Gastrocnemius medialis (tissue), 4 donors: ENCODE measurements at regions not wholly inside any gene's neighbourhood (a gene's known extent, or its start where the extent isn't known, plus 50 kb on each side); places are given as distances from the start of the nearest gene placed in this dataset.

Experiments
- ATAC-seq, 2 donors: fragments of 150-250 bp; one replicate each; pipeline ENCODE4 v1.9.1; 2016
- DNase-seq, 2 donors: peaks; one replicate each; pipeline ENCODE4 v3.0.0-alpha.2; 2019
- H3K27ac ChIP-seq, 4 donors: fragments of 200-600 bp; sonication (generic); 1 replicate in 1 of 4; 2 replicates in 3 of 4; pipeline ENCODE4 v1.5.1; 2016 to 2018; ENCODE audit warnings: mild to moderate bottlenecking in 2 of 4, moderate library complexity in 1 of 4
- H3K27me3 ChIP-seq, 3 donors: fragments of 200-600 bp; sonication (generic) in 2 of 3; 1 replicate in 1 of 3; 2 replicates in 2 of 3; pipeline versions ENCODE4 v1.5.1 to v1.6.0; 2016 to 2019; ENCODE audit warnings: mild to moderate bottlenecking in 1 of 3, moderate library complexity in 1 of 3
- H3K36me3 ChIP-seq, 2 donors: fragments of 200-600 bp; sonication (generic) in 1 of 2; one replicate each; pipeline ENCODE4 v1.5.1; 2017 to 2018
- H3K4me1 ChIP-seq, 2 donors: fragments of 200-600 bp; sonication (generic) in 1 of 2; one replicate each; pipeline ENCODE4 v1.5.1; 2016 to 2017; ENCODE audit warnings: mild to moderate bottlenecking in 2 of 2
- H3K4me3 ChIP-seq, 4 donors: fragments of 200-600 bp; sonication (generic) in 3 of 4; 1 replicate in 1 of 4; 2 replicates in 3 of 4; pipeline ENCODE4 v1.5.1; 2016 to 2019; ENCODE audit warnings: mild to moderate bottlenecking in 2 of 4
- H3K9me3 ChIP-seq, 3 donors: fragments of 200-600 bp; sonication (generic) in 2 of 3; 1 replicate in 1 of 3; 2 replicates in 2 of 3; pipeline ENCODE4 v1.5.1; 2016 to 2019
- CTCF ChIP-seq, 5 experiments: fragments of 450-650 bp in 3 of 5; fragments of 200-600 bp in 2 of 5; sonication (generic) in 2 of 5; IDR thresholded peaks in 4 of 5; conservative IDR thresholded peaks in 1 of 5; 1 replicate in 4 of 5; 2 replicates in 1 of 5; pipeline ENCODE4 v1.5.1; 2016 to 2019; ENCODE audit warnings: antibody characterized with exemption in 5 of 5, mild to moderate bottlenecking in 3 of 5, moderate library complexity in 3 of 5
- POLR2A ChIP-seq, 2 donors: fragments of 450-650 bp; IDR thresholded peaks; one replicate each; pipeline ENCODE4 v1.6.1; 2017; ENCODE audit warnings: antibody characterized with exemption in 2 of 2, mild to moderate bottlenecking in 2 of 2, moderate library complexity in 2 of 2
- in situ Hi-C, 4 donors: fragments of 200-750 bp; cut with MboI; loops; one replicate each; pipeline versions ENCODE4 v1.15.0 to v1.8.0; 2017; ENCODE audit warnings: low sequenced_read_pairs in 4 of 4
- intact Hi-C: fragments of 100-400 bp; cut with DNase I; formaldehyde crosslinking; loops from one replicate; pipeline ENCODE4 v1.15.1; 2023; ENCODE audit warnings: low total_unique reads

- DNase-seq (no peak), ATAC-seq (no peak)
- in situ Hi-C loops, result no loop called here
- H3K4me3 ChIP-seq, result no peak overlapping the region
- H3K36me3 ChIP-seq, result no peaks in the 10 kb centered on the region
- no peak for TF ChIP-seq POLR2A (IDR thresholded peaks at IDR 0.05)
- TF ChIP-seq CTCF (IDR thresholded peaks at IDR 0.05 in 4 of 5, conservative IDR thresholded peaks at IDR 0.05 in 1 of 5), result no peak
- no peaks in the 10 kb centered on the region for H3K27me3 ChIP-seq
- intact Hi-C loops, result no loop called here
- no peak overlapping the region for H3K27ac ChIP-seq
- H3K4me1 ChIP-seq, result no peaks in the 10 kb centered on the region
- no peaks in the 10 kb centered on the region for H3K9me3 ChIP-seq
These were observed 207.2 kb upstream of the DAB2 start for GRCh38 chr5:39631958-39632357.

- Histone ChIP-seq H3K4me3 (no peak overlapping the region), H3K27ac (no peak overlapping the region), H3K36me3 (no peaks in the 10 kb centered on the region), H3K4me1 (no peaks in the 10 kb centered on the region), H3K9me3 (no peaks in the 10 kb centered on the region), H3K27me3 (no peaks in the 10 kb centered on the region)
- DNase-seq (no peak), ATAC-seq (no peak)
- no peak for TF ChIP-seq POLR2A (IDR thresholded peaks at IDR 0.05)
- TF ChIP-seq CTCF (IDR thresholded peaks at IDR 0.05 in 4 of 5, conservative IDR thresholded peaks at IDR 0.05 in 1 of 5), result no peak
- in situ Hi-C loops (no loop called here), intact Hi-C loops (no loop called here)
These were observed 205.2 kb upstream of the DAB2 start for GRCh38 chr5:39629946-39630345.

DNA sequence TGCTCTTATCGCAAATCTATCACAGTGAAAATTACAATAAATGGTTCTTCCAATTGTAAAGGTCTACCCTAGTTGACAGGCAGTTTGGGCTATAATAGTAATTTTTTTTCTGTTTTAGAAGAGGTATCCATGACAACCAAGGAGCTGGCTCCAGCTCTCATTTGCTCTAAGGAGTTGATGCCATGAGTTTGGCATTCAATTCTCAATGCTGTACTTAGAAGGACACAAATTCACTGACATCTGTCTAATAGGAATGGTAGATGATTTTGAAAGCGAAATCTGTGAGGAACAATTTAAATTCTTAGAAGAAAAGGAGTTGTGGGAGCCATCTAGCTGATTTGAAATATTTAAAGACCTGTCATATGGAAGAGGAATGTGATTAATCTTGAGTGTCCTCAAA lies 203.6 kb upstream of the DAB2 start:
- in situ Hi-C loops (no loop called here), intact Hi-C loops (no loop called here)
- Histone ChIP-seq H3K9me3 (no peaks in the 10 kb centered on the region), H3K27ac (no peak overlapping the region), H3K4me1 (no peaks in the 10 kb centered on the region), H3K4me3 (no peak overlapping the region), H3K36me3 (no peaks in the 10 kb centered on the region), H3K27me3 (no peaks in the 10 kb centered on the region)
- no peak for ATAC-seq
- DNase-seq, result no peak
- TF ChIP-seq CTCF (IDR thresholded peaks at IDR 0.05 in 4 of 5, conservative IDR thresholded peaks at IDR 0.05 in 1 of 5) (no peak), POLR2A (IDR thresholded peaks at IDR 0.05) (no peak)

DNA sequence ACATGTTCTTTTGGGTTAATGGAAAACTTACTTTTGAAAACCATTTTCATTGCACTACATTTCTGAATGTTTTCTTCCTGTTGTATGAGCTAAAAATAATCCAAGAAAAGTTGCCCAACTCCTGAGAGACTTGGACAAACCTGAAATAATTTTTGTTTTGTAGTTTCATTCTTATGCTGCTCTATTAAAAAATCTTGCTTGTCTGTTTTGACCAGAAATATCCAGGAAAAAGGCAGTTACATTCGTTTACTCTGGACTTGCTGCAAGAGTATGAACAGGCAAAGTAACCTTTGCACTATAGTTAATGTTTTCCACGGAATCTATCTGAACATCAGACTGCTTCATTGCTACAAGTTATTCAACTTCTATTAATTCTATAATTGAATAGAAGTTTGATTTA lies 200.1 kb upstream of the DAB2 start:
- Histone ChIP-seq H3K36me3 (no peaks in the 10 kb centered on the region), H3K27me3 (no peaks in the 10 kb centered on the region), H3K27ac (no peak overlapping the region), H3K9me3 (no peaks in the 10 kb centered on the region), H3K4me3 (no peak overlapping the region), H3K4me1 (no peaks in the 10 kb centered on the region)
- DNase-seq, result no peak
- in situ Hi-C loops (no loop called here), intact Hi-C loops (no loop called here)
- no peak for TF ChIP-seq CTCF (IDR thresholded peaks at IDR 0.05 in 4 of 5, conservative IDR thresholded peaks at IDR 0.05 in 1 of 5)
- no peak for ATAC-seq

DNA sequence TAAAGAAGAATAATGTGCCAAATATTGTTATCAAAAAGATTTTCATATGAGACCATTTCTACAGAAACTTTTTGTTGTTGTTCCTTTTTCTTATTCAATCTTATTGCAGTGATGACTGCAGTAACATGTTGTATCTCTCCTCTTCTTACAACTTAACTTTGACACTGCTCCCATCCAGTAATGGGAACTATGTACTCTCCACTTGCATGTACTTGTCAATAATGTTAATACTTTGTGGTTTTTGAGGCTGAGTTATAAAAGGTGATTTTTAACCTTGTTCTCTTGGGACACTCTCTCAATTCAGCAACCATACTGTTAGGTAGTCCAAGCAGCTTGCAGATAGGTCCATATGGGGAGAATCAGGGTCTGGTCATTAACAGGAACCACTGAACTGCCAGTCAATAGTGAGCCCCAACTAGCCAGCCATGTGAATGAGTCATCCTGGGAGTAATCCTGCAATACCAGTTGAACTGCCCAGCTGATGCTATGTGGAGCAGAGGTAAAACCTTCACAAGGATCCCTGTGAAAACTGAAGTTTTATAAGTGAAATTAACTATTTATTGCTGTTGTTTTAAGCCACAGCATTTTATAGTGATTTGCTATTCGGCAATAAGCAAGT lies 199.6 kb upstream of the DAB2 start:
- intact Hi-C loops, result no loop called here
- Histone ChIP-seq H3K9me3 (no peaks in the 10 kb centered on the region), H3K27ac (no peak overlapping the region), H3K4me3 (no peak overlapping the region), H3K36me3 (no peaks in the 10 kb centered on the region), H3K27me3 (no peaks in the 10 kb centered on the region), H3K4me1 (no peaks in the 10 kb centered on the region)
- in situ Hi-C loops, result no loop called here
- ATAC-seq (no peak), DNase-seq (no peak)
- TF ChIP-seq POLR2A (IDR thresholded peaks at IDR 0.05), result no peak
- TF ChIP-seq CTCF (IDR thresholded peaks at IDR 0.05 in 4 of 5, conservative IDR thresholded peaks at IDR 0.05 in 1 of 5), result no peak
